HPDE6-E6E7 (cell line): ENCODE measurements at regions not wholly inside any gene's neighbourhood (a gene's known extent, or its start where the extent isn't known, plus 50 kb on each side); places are given as distances from the start of the nearest gene placed in this dataset.

ENCODE experiments used
- DNase-seq: peaks from one replicate; pipeline ENCODE4 v3.0.0; 2011; ENCODE audit warnings: missing footprints; ENCODE audit errors: extremely low spot score

DNA sequence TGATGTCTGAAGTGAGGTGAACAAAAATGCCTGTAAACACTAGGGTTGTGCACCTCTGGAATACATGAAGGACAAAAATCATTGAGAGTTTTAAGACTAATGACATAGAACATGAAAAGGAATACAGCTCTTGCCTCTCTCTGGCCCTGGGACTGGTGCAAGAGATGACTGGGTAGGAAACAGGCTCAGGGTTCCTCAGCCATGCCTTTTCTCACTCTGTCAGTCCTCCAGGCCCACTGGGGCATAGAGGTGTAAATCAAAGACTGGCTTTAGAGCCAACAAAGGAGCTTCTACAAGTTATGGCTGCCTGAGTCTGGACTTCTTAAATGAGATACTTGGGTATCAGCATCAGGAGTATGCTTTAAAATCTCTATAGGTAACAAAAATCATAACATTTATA lies 554.7 kb upstream of the KCNMB2 start:
- DNase-seq = no peak

GRCh38 chr3:177982034-177982433 lies 554.2 kb upstream of the KCNMB2 start:
- DNase-seq = no peak

- no peak for DNase-seq
These were observed 552.9 kb upstream of the KCNMB2 start for GRCh38 chr3:177983320-177983719.

GRCh38 chr3:177992993-177993970 lies 543.0 kb upstream of the KCNMB2 start:
- DNase-seq = no peak

DNA sequence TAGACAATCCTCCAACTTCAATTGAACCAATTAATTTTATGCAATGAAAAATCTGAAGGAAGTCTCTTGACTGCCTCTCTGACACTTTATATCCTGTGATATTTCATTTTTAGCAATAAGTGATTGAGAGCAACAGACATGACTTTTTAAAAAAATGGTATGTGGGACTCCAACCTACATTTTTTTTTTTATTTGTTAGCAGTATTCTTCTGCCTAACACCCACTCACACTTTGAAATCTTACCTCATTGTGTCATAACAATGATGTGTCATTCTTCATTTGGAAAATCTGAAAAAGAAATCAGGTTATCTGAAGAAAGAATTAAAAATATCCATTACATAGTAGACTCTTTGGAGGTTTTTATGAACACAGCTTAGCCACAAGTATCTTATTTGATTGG lies 541.3 kb upstream of the KCNMB2 start:
- DNase-seq = no peak

DNA sequence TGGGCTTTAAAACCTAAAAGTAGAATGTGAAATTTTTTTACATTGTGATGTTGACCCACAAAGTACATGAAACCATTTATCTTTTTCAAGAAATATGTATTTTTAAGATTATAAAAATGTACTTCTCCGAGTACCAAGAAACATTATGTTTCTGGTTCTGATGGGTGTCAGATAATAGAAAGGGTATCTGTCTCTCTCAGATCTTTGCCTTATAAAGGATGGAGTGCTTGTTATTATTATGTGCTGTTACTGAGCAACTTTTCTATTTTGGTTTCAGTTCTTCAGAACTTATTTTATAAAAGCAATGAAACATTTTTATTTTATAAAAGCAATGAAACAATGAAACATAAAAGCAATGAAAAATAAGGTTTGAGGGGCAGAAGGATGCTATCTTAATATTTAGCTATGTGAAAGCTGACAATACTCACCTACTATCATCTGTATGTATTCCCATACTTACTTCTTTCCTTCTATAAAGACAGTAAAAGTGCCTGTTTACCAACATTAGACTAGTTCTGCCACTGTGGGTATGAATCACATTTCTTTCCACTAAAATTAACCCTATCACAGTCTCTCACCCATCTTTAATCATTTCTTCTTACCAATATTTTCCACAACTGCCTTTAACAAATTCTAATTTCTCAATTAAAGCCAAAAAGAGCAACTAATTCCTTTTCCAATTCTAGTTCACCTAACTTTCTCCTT lies 540.7 kb upstream of the KCNMB2 start:
- no peak for DNase-seq

DNA sequence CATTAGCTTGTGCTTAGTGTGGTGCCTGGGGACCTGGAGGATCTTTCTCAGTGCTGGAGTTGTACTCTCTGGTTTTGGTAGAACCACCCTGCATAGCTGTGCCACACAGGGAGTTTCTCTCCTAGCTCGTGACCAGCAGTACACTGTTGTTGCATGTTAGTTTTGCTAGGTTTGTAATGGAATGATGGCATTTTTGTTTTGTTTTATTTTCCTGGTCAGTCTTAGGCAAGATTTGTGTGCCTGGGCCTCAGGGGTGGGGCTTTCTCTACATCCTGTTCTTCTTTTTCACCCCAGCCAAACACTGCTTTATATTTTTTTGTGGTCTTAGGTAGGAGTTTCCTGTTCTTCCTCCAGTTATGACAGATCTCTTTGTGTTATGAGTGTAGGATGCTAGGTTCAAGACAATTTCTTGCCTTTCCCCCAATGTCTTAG lies 534.5 kb upstream of the KCNMB2 start:
- DNase-seq = no peak

DNA sequence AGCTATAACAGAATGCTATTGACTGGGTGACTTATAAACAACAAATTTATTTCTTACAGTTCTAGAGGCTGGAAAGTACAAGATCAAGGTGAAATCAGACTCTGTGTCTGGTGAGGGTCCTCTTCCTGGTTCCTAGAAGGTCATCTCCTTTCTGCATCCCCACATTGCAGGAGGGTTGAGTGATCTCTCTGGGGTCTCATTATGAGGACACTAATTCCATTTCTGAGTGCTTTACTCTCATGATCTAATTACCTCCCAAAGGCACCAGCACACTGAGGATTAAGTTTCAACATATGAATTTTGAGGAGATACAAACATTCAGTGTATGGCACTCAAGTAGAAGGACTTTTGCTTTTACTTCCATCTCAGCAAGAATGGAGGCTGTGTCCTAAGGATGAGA lies 534.1 kb upstream of the KCNMB2 start:
- no peak for DNase-seq

DNA sequence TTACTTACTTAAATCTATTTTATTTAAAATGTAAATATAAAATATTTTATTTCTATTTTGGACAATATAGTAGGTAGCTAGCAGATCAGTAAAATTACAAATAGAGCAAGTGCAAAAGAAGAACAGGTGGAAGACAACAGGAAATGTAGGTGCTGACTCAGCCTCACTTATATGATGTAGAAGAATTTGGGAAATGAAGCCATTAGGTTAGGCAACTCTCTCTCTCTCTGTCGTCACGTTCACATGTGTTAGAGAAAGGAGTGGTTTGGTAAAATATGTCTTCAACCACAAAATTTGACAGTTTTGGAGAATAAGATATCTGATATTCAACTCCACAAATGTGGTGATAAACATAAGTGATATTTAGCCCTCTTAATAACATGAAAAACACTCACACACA lies 532.5 kb upstream of the KCNMB2 start:
- DNase-seq = no peak

GRCh38 chr3:178005961-178006360 lies 530.3 kb upstream of the KCNMB2 start:
- DNase-seq = no peak

DNA sequence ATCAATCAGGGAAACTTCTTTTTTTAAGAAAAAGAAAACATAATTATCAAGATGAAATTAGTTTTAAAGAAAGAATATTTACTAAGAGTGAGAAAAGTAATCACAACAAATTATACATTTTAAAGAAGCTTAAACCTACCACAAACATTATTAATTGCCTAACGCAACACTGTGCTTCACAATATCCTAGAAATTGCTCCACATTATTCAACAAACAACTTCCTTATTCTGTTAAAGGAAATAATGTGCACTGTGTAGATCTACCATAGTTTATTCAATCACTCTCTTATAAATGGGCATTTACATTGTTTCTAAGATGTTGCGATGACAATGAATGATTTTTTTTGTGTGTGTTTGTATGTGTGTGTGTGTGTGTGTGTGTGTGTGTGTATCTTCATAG lies 525.9 kb upstream of the KCNMB2 start:
- DNase-seq = no peak

DNA sequence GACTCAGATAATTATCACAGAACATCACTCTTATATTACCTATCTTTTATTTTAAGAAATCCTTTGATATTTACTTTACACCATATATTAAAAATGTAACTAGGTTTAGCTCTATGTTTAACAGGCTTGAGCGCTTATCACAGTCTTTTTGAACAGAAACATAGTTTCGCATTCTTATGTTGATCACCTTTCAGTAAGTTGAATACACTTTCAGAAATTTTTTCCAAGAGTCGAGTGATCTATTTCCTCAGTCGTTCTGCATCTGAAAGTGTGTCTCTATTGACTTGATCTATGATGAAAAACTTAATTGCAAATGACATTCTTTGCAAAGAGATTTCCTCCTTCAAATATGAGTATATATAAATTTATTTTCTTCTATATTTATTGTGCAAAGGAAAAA lies 516.6 kb upstream of the KCNMB2 start:
- no peak for DNase-seq

DNA sequence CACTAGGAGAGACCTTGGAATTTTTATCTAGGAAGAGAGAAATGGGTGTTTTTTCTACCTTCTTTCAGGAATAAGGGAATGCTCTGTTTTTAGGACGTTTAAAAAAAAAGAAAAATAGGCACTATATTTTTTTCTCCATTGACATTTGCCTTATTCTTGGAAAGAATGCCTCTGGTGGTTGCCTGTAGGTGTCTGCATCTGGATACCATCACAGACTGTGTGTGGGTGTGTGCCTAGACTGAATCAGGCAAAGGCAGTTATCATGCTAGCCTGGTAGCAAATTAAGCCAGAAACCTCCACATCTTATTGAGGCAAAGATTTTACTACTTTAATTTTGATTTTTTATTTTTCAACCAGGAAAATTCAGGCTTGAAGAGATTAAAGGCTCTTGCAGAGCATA lies 513.6 kb upstream of the KCNMB2 start:
- DNase-seq = no peak

GRCh38 chr3:178028933-178029332 lies 507.3 kb upstream of the KCNMB2 start:
- no peak for DNase-seq

DNA sequence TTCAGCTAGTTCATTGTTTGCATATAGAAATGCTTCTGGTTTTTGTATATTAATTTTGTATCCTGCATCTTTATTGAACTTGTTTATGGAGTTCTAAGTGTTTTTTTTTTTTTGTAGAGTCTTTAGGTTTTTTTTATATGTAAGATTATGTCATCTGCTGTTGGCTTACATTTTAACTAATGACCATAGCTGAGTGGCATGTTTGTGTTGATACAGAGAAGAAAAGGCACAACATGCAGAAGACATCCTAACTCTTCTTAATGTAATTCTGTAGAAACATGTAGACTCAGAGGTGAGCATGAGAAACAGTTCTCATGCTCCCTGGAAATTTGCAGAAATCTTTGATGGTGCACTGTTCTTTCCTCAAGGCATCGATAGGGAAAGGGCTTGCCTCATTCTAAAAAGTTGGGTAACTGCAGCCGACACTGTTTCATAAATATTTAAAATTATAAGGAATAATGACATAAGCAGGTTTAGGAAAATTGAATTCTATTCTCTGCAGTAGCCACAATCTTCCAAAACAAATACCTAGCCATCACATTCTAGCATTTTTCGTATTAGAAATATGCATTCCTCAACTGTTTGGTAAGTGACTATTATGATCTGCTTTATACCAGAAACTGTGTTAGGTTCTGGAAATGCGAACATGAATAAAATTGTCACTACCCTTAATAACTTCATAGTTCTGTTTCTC lies 499.6 kb upstream of the KCNMB2 start:
- DNase-seq = no peak

- DNase-seq = no peak
These were observed 494.3 kb upstream of the KCNMB2 start for GRCh38 chr3:178041931-178042330.

GRCh38 chr3:178042376-178042775 lies 493.9 kb upstream of the KCNMB2 start:
- no peak for DNase-seq

GRCh38 chr3:178043084-178043483 lies 493.2 kb upstream of the KCNMB2 start:
- no peak for DNase-seq

- no peak for DNase-seq
These were observed 491.9 kb upstream of the KCNMB2 start for GRCh38 chr3:178044320-178044719.

- DNase-seq = no peak
These were observed 488.7 kb upstream of the KCNMB2 start for GRCh38 chr3:178047496-178047895.

- DNase-seq = no peak
These were observed 487.5 kb upstream of the KCNMB2 start for GRCh38 chr3:178048768-178049167.

DNA sequence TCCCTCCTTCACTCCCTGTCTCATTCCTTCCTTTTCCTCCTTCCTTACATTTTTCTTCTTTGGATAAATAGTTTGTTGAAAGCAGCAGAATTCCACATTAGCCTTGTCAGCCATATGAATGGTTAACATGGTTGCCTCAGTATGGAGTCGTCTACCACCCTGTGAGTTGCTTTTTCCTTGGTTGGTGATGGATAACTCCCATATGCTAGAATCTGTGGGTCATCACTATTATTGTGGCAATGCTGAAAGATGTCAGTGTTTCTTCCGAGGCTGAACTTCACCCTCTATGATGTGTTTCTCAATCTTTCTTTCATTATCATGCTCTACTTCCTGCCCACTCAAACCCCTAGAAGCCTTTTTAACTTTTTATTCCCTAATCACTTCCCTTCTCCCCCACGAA lies 481.8 kb upstream of the KCNMB2 start:
- DNase-seq = no peak
